GM13977 (cell line): ENCODE measurements at regions not wholly inside any gene's neighbourhood (a gene's known extent, or its start where the extent isn't known, plus 50 kb on each side); places are given as distances from the start of the nearest gene placed in this dataset.

ENCODE experiments used
- DNase-seq: peaks from one replicate; pipeline ENCODE4 v3.0.0; 2012; ENCODE audit warnings: low spot score
- in situ Hi-C: fragments of 300-500 bp; cut with MboI; formaldehyde crosslinking; loops from one replicate; pipeline ENCODE4 v1.12.0; 2022; ENCODE audit warnings: low sequenced_read_pairs, low pct_unique_long_range_greater_than_20kb, mixed read lengths, inconsistent platforms; ENCODE audit not compliant: unreplicated experiment
- TF ChIP-seq, protein P1 (sequence below): IDR thresholded peaks from 2 replicates; pipeline ENCODE4 v1.5.1; 2012; ENCODE audit warnings: mild to moderate bottlenecking, control low read depth; ENCODE audit not compliant: insufficient read depth; ENCODE audit errors: extremely low read depth, missing control alignments

DNA sequence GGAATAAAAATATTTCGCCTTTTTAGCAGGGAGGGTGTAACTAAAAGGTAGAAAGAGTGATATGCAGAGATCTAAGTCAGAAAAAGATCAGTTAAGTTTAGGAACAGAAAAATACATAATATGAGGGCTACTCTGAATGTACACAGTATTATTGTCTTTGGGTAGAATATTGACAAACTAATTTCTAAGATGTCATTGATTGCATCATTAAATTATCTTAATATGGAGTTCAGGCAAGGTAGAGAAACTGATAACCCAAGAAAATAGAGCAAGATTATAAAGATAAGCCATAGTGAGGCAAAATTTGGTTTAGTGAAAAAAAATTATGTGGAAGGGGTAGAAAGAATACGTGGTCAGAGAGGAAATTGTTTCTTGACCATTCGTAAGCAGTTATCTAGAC lies 629.0 kb upstream of the NXPH2 start:
- TF ChIP-seq, protein P1, sequence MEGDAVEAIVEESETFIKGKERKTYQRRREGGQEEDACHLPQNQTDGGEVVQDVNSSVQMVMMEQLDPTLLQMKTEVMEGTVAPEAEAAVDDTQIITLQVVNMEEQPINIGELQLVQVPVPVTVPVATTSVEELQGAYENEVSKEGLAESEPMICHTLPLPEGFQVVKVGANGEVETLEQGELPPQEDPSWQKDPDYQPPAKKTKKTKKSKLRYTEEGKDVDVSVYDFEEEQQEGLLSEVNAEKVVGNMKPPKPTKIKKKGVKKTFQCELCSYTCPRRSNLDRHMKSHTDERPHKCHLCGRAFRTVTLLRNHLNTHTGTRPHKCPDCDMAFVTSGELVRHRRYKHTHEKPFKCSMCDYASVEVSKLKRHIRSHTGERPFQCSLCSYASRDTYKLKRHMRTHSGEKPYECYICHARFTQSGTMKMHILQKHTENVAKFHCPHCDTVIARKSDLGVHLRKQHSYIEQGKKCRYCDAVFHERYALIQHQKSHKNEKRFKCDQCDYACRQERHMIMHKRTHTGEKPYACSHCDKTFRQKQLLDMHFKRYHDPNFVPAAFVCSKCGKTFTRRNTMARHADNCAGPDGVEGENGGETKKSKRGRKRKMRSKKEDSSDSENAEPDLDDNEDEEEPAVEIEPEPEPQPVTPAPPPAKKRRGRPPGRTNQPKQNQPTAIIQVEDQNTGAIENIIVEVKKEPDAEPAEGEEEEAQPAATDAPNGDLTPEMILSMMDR: no peak
- DNase-seq: no peak
- in situ Hi-C loops: no loop called here

DNA sequence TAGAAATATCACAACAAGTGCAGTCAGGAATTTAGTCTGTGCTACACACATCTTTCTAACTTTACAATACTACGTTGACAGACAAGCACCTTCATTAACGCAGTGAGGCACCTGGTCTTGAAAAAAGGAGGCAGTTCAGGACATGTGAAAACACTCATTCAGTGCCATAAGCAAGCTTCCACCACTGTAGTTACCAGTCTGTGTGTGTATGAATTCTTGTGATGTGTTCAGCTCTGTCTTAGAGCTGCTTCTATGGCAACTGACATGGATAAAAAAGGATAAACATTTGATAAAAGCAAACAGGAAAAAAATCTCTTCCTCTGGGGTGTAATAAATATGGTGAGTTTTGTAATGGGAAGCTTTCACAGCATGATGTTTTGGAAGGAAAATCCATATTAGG lies 623.8 kb upstream of the NXPH2 start:
- no peak for DNase-seq
- TF ChIP-seq, protein P1: no peak
- in situ Hi-C loops: no loop called here

DNA sequence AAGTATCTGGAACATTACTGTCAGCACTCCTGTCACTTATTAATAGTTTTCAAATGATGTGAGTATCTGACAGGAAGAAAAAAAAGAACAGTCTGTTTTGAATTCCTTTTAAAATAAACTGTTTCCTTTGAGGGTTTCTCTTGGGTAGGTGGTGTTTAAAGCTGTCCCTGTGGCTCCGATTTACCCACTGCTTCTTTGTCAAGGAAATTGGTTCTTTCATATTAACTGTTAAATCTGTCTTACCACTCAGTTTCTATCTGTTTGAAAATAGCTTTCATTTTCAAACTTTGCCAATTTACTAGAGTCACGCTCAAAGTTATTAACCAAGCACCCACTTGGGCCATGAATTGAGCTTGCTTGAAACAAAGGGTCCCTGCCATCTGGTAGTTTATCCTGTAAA lies 614.6 kb upstream of the NXPH2 start:
- DNase-seq: no peak
- in situ Hi-C loops: no loop called here
- TF ChIP-seq, protein P1: no peak

DNA sequence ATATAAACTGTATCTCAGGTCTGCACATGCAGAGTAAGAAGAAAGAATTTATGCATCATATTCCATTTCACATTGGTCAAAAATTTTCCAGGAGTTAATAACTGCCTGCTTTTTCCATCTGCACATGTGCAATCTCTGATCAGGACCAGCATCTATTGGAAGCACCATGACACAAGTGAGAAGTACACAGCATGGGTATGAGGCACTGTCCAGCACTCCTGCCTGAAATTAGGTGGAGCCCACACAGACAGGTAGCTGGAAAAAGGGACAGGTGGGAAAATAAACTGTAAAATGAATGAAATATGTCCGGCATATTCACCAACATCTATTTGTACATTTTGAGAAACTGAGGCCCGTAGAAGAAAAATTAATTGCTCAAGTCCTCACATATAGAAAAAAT lies 609.2 kb upstream of the NXPH2 start:
- no peak for DNase-seq
- in situ Hi-C loops: no loop called here
- TF ChIP-seq, protein P1: no peak

DNA sequence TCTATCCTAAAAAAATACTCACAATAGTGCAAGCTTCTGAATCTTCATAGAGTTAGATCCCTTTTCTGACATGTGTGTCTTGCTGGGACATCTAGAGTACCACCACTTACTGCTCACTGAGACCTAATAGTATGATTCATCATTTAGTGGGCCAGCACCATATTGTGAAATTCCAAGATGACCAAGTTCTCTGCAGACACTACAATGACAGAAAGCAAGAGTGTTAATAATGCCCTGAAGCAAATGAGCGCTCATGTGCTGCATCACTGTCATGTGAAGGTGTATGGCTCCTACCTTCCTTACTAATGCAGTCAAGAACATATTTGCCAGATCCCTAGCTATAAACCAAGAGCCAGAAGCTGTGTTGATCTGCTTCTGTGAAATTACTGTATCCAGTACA lies 606.2 kb upstream of the NXPH2 start:
- in situ Hi-C loops: no loop called here
- TF ChIP-seq, protein P1: no peak
- no peak for DNase-seq

DNA sequence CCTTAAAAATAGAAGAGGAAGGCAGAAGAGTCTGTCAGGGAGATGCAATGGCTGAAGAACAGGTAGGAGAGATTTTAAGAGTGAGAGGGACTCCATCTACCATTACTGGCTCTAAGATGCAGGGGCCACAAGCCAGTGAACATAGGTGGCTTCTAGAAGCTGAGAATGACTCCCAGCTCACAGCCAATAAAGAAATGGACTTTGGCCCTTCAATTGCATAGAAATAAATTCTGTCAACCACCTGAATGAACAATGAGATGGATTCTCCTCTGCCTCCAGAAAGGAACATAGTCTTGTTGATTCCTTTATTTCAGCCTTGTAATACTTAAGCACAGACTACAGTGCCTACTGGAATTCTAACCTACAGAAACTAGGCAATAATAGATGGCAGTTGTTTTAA lies 603.3 kb upstream of the NXPH2 start:
- in situ Hi-C loops: no loop called here
- TF ChIP-seq, protein P1: no peak
- no peak for DNase-seq

DNA sequence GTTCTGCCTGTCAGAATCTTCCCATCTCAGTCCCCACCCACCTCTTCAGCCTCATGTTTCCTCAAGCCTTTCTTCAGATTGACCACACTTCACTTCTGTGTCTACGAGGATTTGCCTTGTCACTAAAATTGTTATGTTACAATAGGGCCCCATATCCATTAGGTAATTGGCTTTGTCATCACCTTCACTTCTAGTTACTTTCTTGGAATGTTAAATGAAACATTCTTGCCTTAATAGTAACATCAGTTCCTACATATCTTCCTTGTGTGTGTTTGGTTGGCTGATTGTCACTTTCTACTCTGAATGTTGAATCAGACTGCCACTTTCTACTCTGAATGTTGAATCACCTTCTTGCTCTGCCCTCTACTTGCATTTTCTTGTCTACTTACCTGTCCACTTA lies 599.9 kb upstream of the NXPH2 start:
- in situ Hi-C loops: no loop called here
- TF ChIP-seq, protein P1: no peak
- no peak for DNase-seq
